CMK (cell line): ENCODE measurements at regions not wholly inside any gene's neighbourhood (a gene's known extent, or its start where the extent isn't known, plus 50 kb on each side); places are given as distances from the start of the nearest gene placed in this dataset.

Experiments
- DNase-seq: peaks from one replicate; pipeline ENCODE4 v3.0.0-alpha.2; 2010; ENCODE audit warnings: low read depth

GRCh38 chr4:15130441-15130840 is 128.2 kb downstream of the CPEB2 start:
- no peak for DNase-seq

DNA sequence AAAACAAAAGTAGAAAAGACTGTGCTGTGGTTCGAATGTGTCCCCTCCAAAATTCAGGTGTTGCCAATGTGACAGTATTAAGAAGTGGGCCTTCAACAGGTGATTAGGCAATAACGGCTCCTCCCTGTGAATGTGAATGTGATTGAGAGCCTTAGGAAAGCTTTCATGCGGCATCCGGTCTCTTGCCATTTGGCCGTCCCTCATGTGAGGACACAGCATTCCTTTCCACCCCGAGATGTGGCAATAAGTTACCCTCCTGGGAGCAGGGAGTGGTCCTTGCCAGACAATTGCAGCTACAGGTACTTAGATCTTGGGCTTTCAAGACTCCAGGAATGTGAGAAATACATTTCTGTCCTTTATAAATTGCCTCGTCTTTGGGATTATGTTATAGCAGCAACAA is 129.3 kb downstream of the CPEB2 start:
- DNase-seq, result no peak

DNA sequence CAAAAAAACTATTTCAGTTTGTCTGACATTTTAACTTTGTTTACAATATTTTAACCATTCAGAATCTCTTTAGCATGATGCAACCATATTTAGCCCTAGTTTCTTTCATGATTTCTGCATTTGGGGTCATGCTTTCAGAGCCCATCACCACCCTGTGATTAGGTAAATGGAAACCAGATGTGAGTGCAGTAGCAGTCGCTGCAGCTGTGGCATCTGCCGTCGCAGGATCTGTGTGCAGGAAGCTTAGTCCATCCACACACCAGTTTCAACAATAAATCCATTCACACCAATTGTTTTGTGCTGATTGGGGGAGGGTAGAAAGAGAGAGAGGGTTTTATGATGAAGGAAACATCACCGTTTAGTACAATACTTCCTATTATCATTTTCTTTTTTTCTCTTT is 130.5 kb downstream of the CPEB2 start:
- DNase-seq, result no peak

GRCh38 chr4:15139599-15139998 is 137.3 kb downstream of the CPEB2 start:
- no peak for DNase-seq

DNA sequence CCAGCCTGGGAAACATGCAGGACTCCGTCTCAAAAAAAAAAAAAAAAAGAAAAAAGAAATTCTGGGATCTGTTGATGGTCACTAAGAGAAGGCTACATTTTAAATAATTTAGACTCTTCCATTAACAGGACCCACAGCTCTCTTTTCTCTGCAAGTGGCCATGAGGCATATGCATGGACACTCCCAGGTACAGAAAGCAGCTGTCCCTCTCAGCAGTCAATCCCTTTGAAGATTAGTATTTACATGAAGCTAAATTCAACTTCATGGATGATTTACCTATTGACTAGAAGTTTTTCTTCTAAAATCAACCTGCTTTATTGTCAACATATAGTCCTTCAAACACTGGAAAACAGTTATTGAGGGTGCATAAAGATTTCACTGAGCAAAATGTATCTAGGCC is 139.9 kb downstream of the CPEB2 start:
- no peak for DNase-seq

DNA sequence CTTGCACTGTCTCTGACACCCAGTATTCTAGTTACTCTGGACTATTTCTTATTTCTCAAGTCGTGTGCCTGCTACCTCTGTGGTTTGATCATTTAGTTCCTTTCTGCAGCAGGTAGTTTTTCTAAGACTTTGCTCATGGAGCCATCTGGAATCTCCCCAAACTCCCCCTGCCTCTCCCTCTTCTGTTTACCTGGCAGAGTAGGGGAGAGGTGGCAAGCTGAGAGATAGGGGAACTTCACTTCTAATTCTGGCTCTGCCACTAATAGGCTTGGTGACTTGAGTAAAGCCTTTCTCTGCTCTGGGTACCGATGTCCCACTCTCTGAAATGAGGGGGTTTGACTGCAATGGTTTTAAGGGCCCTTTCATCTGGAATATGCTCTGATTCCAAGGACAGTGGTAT is 141.3 kb downstream of the CPEB2 start:
- no peak for DNase-seq

- DNase-seq, result no peak
These were observed 142.1 kb downstream of the CPEB2 start for GRCh38 chr4:15144249-15144966.

GRCh38 chr4:15144967-15145295 is 142.7 kb downstream of the CPEB2 start:
- no peak for DNase-seq

GRCh38 chr4:15145709-15146108 is 143.4 kb downstream of the CPEB2 start:
- DNase-seq, result no peak

- DNase-seq, result no peak
These were observed 145.4 kb downstream of the CPEB2 start for GRCh38 chr4:15147714-15148113.

DNA sequence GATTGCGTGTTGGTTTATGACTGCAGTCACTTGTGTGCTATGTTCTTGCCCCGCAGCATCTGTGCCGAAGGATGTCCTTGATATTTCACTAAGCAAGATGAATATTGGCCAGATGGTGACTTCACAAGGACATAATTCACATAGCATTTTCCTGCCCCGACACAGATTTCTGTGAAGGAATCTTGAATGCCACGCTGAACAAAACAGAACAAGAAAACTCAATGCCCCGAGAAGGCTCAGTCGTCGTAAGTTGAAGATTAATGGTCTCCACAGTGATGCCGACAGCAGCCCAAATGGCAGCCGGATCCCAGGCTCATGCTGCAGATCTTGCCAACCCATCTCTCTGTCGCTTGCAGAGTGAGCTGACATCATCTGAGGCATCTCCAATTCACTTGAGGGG is 145.9 kb downstream of the CPEB2 start:
- no peak for DNase-seq

DNA sequence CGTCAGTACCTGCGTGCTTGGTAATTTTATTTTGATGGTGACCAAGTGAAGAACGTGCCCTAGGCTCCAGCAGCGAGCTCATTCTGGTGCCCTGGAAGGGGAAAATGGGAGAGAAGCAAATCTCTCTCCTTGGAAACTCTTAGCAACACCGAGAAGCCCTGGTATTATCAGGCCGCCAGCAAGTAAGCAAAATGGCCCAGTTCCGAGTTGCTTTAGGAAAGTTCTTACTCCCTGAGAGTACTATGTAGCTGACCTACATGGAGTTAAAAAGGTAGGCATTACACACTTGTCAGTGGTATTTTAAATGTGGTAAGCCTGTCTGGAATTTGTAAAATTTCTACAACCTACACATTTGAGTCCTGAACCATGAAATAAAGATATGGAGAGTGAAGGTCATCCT is 146.4 kb downstream of the CPEB2 start:
- no peak for DNase-seq

GRCh38 chr4:15149234-15149838 is 147.1 kb downstream of the CPEB2 start:
- DNase-seq, result no peak

DNA sequence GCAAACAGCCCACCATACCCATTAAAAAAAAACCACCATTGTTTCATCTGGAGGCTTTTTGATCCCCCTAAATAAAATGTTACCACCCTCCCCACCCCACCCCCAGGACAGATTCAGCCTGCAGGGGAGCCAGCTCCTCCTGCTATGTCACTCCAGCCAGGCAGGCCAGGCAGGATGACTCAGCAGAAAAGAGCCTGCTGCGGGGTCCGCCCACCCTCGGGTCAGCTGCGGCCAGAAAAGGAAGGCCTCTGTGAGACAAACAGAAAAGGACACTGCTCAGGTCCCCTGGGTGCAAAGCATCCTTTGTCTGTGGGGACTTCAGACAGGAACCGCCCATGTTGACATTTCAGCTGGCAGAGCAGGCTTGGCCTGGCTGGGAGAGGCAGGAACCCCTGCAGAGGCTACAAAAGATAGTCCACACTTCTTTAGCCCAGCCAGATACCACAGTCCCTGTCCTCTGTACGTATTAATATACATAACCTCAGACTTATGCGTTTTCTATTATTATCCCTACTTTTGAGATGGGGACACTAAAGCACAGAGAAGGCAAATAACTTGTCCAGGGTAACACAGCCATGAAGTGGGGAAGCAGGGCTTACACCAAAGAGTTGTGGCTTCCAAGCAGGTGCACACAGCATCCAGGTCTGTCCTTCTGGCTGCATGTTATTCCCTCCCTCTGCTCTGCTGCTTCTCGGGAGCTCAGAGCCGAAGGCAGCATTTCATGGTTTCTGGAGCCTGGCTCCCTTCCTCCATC is 147.7 kb downstream of the CPEB2 start:
- peak; percentile 60 for DNase-seq

DNA sequence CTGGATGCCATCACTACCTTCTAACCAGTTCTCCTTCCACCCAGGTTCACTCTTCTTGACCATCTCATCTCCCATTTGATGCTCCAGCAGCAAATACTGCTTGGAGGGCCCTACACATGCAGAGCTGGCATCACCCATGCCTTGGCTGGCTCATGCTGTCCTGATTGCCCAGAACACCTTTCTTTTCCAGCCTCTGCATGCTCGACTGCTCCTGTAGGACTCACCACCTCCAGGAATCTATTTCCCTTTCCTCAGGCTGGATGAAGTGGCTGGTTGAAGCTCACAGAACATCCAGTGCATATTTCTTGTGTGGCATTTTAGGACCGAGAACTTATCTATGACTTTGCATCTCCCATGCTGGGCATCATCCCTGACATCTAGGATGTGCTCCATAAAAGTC is 148.3 kb downstream of the CPEB2 start:
- no peak for DNase-seq

GRCh38 chr4:15151033-15151432 is 148.8 kb downstream of the CPEB2 start:
- DNase-seq, result no peak

DNA sequence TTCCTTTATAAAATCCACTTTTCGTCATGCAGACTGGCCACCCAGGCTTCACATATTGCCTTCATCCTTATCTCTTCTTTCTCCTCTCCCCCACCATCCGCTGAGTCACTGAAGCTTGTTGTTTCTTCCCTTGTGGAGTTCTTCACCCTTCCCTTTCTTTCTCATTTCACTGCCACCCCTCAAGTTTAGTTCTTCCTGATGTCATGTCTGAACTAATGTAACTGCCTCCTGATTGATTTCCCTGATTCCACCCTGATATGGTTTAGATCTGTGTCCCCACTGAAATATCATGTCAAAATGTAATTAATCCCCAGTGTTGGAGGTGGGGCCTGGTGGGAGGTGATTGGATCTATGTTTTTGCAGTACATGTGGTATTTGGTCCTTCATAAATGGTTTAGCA is 151.4 kb downstream of the CPEB2 start:
- no peak for DNase-seq

DNA sequence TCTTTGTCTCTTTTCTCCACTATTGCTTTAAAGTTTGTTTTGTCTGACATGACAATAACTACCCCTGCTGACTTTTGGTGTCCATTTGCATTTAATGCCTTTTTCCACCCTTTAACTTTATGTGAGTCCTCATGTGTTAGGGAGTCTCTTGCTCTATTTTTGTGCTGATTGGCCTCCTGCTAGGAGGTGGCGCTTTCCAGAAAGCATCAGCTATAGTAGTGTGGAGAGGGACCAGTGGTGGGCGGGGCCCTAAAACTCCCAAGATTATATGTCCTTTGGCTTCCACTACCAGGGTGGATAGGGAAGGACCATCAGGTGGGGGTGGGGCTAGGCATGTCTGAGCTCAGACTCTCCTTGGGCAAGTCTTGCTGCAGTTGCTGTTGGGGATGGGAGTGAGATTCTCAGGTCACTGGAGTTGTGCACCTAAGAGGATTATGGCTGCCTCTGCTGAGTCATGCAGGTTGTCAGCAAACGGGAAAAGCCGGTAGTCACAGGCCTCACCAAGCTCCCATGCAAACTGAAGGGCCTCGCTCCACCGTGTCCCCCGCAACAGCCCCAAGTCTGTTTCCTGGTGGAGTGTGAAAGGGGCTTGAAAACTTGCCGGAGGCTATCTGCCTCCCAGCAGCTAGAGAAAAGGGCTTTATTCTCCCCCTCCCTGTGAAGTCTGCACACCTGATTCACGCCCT is 156.3 kb downstream of the CPEB2 start:
- DNase-seq, result no peak

GRCh38 chr4:15159477-15160019 is 157.3 kb downstream of the CPEB2 start:
- no peak for DNase-seq

- DNase-seq, result no peak
These were observed 159.2 kb downstream of the CPEB2 start for GRCh38 chr4:15161439-15161838.

GRCh38 chr4:15162046-15162445 is 159.8 kb downstream of the CPEB2 start:
- DNase-seq, result no peak

- DNase-seq, result no peak
These were observed 160.4 kb downstream of the CPEB2 start for GRCh38 chr4:15162465-15163283.
